MCF 10A (cell line): ENCODE measurements at regions not wholly inside any gene's neighbourhood (a gene's known extent, or its start where the extent isn't known, plus 50 kb on each side); places are given as distances from the start of the nearest gene placed in this dataset.
A peak's percentile ranks its signal among the peaks of the same experiment; 100 is the strongest.

Source experiments
- BruUV-seq: library from RNA; stranded (reverse); fragments of 400-500 nt; replicated peaks from 2 replicates; lab custom pipeline; 2021; lab: Mats Ljungman, UMichigan
- CTCF ChIA-PET: fragments of 300-600 bp; sonication (Branson Sonifier 250); formaldehyde crosslinking; extraction: SDS; loops from one replicate; lab custom pipeline; 2021; ENCODE audit warnings: antibody characterized with exemption, inconsistent platforms; lab: Yijun Ruan, JAX
- POLR2A ChIA-PET: fragments of 300-600, 350-650 bp; sonication (Branson Sonifier 250); formaldehyde crosslinking; extraction: SDS; loops from one replicate; lab custom pipeline; 2020; ENCODE audit warnings: antibody characterized with exemption, inconsistent platforms; lab: Yijun Ruan, JAX
- DNase-seq: peaks from one replicate; pipeline ENCODE4 v3.0.0-alpha.2; 2018; ENCODE audit not compliant: unreplicated experiment
- H3K27ac Mint-ChIP-seq: one replicate; pipeline ENCODE4 v1.8.0; 2022; ENCODE audit warnings: mild to moderate bottlenecking, low read depth, mixed read lengths; ENCODE audit not compliant: unreplicated experiment
- H3K27me3 Mint-ChIP-seq: one replicate; pipeline ENCODE4 v1.8.0; 2022; ENCODE audit warnings: mixed read lengths; ENCODE audit not compliant: insufficient read depth, unreplicated experiment
- H3K36me3 Mint-ChIP-seq: one replicate; pipeline ENCODE4 v1.8.0; 2022; ENCODE audit warnings: mild to moderate bottlenecking, moderate library complexity, mixed read lengths; ENCODE audit not compliant: insufficient read depth, unreplicated experiment
- H3K4me1 Mint-ChIP-seq: one replicate; pipeline ENCODE4 v1.8.0; 2022; ENCODE audit warnings: mixed read lengths; ENCODE audit not compliant: insufficient read depth, unreplicated experiment
- H3K4me3 Mint-ChIP-seq: one replicate; pipeline ENCODE4 v1.8.0; 2022; ENCODE audit warnings: mild to moderate bottlenecking, moderate library complexity, mixed read lengths; ENCODE audit not compliant: unreplicated experiment
- H3K9me3 Mint-ChIP-seq: one replicate; pipeline ENCODE4 v1.8.0; 2022; ENCODE audit warnings: mixed read lengths; ENCODE audit not compliant: unreplicated experiment
- CTCF ChIP-seq: fragments of 200-600 bp; IDR thresholded peaks from one replicate; pipeline ENCODE4 v1.8.0; 2022; ENCODE audit warnings: antibody characterized with exemption, mild to moderate bottlenecking; ENCODE audit not compliant: unreplicated experiment
- intact Hi-C: fragments of 100-400 bp; cut with micrococcal nuclease; formaldehyde crosslinking; loops from 2 replicates; pipeline ENCODE4 v1.14.1; 2022

- DNase-seq: no peak
- ChIA-PET CTCF (no interaction called here), POLR2A (no interaction called here)
- TF ChIP-seq CTCF: no peak
- H3K4me3 Mint-ChIP-seq: no peak overlapping the region
- intact Hi-C loops: no loop called here
- no peaks in the 10 kb centered on the region for H3K27me3 Mint-ChIP-seq
- no peaks in the 10 kb centered on the region for H3K9me3 Mint-ChIP-seq
- no peaks in the 10 kb centered on the region for H3K36me3 Mint-ChIP-seq
- no peaks in the 10 kb centered on the region for H3K4me1 Mint-ChIP-seq
- no TSS peak for BruUV-seq
- H3K27ac Mint-ChIP-seq: peak overlapping the region; percentile 11
Measured at GRCh38 chr4:64857815-64858214, 448.6 kb upstream of the TECRL start.

- Mint-ChIP-seq H3K4me3 (no peak overlapping the region), H3K4me1 (no peaks in the 10 kb centered on the region)
Measured at GRCh38 chr4:64857198-64857597, 447.9 kb upstream of the TECRL start.

GRCh38 chr4:64846417-64846816 is 437.2 kb upstream of the TECRL start:
- no peak overlapping the region for H3K4me3 Mint-ChIP-seq
- ChIA-PET CTCF (no interaction called here), POLR2A (no interaction called here)
- H3K36me3 Mint-ChIP-seq: no peaks in the 10 kb centered on the region
- no peak for TF ChIP-seq CTCF
- H3K4me1 Mint-ChIP-seq: no peaks in the 10 kb centered on the region
- H3K27me3 Mint-ChIP-seq: no peaks in the 10 kb centered on the region
- no peaks in the 10 kb centered on the region for H3K9me3 Mint-ChIP-seq
- no peak for DNase-seq
- no peak overlapping the region for H3K27ac Mint-ChIP-seq
- BruUV-seq: no TSS peak
- intact Hi-C loops: no loop called here

More at GRCh38 chr4:64857198-64857597, 447.9 kb upstream of the TECRL start:
- ChIA-PET CTCF (no interaction called here), POLR2A (no interaction called here)
- peak; percentile 4 for DNase-seq
- no TSS peak for BruUV-seq
- Mint-ChIP-seq H3K27me3 (no peaks in the 10 kb centered on the region), H3K9me3 (no peaks in the 10 kb centered on the region), H3K27ac (peak overlapping the region; percentile 11), H3K36me3 (no peaks in the 10 kb centered on the region)
- intact Hi-C loops: no loop called here
- no peak for TF ChIP-seq CTCF

GRCh38 chr4:64829749-64830148 is 420.5 kb upstream of the TECRL start:
- POLR2A ChIA-PET: no interaction called here
- Mint-ChIP-seq H3K4me1 (no peaks in the 10 kb centered on the region), H3K4me3 (no peak overlapping the region), H3K27me3 (no peaks in the 10 kb centered on the region), H3K36me3 (no peaks in the 10 kb centered on the region), H3K27ac (no peak overlapping the region), H3K9me3 (no peaks in the 10 kb centered on the region)
- DNase-seq: no peak
- no TSS peak for BruUV-seq
- CTCF ChIA-PET: no interaction called here
- intact Hi-C loops: no loop called here
- TF ChIP-seq CTCF: no peak
